Heart left ventricle (tissue), 13 donors: ENCODE measurements at regions not wholly inside any gene's neighbourhood (a gene's known extent, or its start where the extent isn't known, plus 50 kb on each side); places are given as distances from the start of the nearest gene placed in this dataset.

Experiments
- CTCF ChIP-seq, 12 donors: fragments of 200-600 bp; sonication (generic) in 4 of 12; IDR thresholded peaks; one replicate each; pipeline versions ENCODE4 v1.5.0 to v1.8.0; 2018 to 2022; ENCODE audit warnings: antibody characterized with exemption in 12 of 12, mild to moderate bottlenecking in 5 of 12
- POLR2A ChIP-seq, 2 donors: fragments of 450-650 bp; IDR thresholded peaks; one replicate each; pipeline ENCODE4 v1.6.1; 2017; ENCODE audit warnings: antibody characterized with exemption in 2 of 2, mild to moderate bottlenecking in 2 of 2, moderate library complexity in 2 of 2
- donor health status: ischemic (EF 13 %, LVEDD 7.1; RV severe dilation, severe dysfunction).
- donor health status: DM: no; HTN: yes; CAD: no.
- donor health status: DM: no; HTN: no; CAD: no.
- donor health status: ischemic (EF 25% LVEDD 6.9; RV normal size, moderate dysfunction).
- donor health status: ischemic (EF 25% LVEDD 5.7; RV mildly dilated, moderate dysfunction).
- donor health status: ischemic (EF 35%, LVEDD 5.7; RV mildly dilated, moderate dysfunction).
- donor health status: nonischemic (EF 11% LVEDD 7.7; RV severe dilation, severe dysfunction).
- donor health status: DM: yes; HTN: yes; CAD: no.
- donor health status: PGD.
- donor health status: ischemic (EF 29% LVEDD 5.4; RV normal size, mild dysfunction).
- donor health status: nonischemic (EF 23%, LVEDD 6.1; RV moderate dilation, normal function).

- TF ChIP-seq POLR2A (IDR thresholded peaks at IDR 0.05) (no peak), CTCF (IDR thresholded peaks at IDR 0.05) (no peak)
Observed at GRCh38 chr10:33743429-33743857, 409.0 kb upstream of the NRP1 start.
